ENCODE measurements at regions not wholly inside any gene's neighbourhood (a gene's known extent, or its start where the extent isn't known, plus 50 kb on each side); places are given as distances from the start of the nearest gene placed in this dataset.

GRCh38 chr3:118635711-118636110 lies 398.9 kb downstream of the IGSF11 start:
- no peak for ATAC-seq
- TF ChIP-seq ZFP3 (CRISPR knock-in tag; IDR thresholded peaks at IDR 0.05) (no peak), RARB (CRISPR knock-in tag; IDR thresholded peaks at IDR 0.05) (no peak), SNAI2 (CRISPR knock-in tag; IDR thresholded peaks at IDR 0.05) (no peak), POU6F1 (CRISPR knock-in tag; IDR thresholded peaks at IDR 0.05; ENCODE audit: borderline replicate concordance, low read depth) (no peak), PPARA (CRISPR knock-in tag; IDR thresholded peaks at IDR 0.05; ENCODE audit: borderline replicate concordance) (no peak), ARNTL (CRISPR knock-in tag; IDR thresholded peaks at IDR 0.05; ENCODE audit: borderline replicate concordance, low read depth) (no peak), PATZ1 (CRISPR knock-in tag; IDR thresholded peaks at IDR 0.05; ENCODE audit: borderline replicate concordance) (no peak)

DNA sequence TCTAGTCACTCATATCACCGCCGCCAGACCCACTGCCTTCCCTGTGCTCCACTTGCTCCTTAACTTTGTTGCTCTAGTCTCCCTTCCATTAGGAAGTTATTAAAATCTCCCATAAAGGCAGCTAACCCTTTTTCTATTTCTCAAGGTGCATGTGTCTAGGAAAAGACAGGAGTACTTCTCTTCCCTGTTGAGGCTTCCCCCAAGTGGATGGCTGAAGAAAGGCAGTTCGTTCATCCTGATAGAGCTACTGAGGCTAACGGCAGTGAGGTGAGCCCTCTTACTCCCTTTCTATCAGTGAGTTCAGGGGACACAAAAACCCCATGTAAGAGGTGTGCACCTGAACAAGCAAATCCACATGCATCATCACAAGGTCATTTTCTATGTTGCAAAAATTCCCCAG lies 397.8 kb downstream of the IGSF11 start:
- ATAC-seq = peak; percentile 73
- TF ChIP-seq BACH2 (CRISPR knock-in tag; IDR thresholded peaks at IDR 0.05; ENCODE audit: borderline replicate concordance) (no peak), ZFP30 (CRISPR knock-in tag; IDR thresholded peaks at IDR 0.05) (no peak), ARNTL (CRISPR knock-in tag; IDR thresholded peaks at IDR 0.05; ENCODE audit: borderline replicate concordance, low read depth) (no peak), RARB (CRISPR knock-in tag; IDR thresholded peaks at IDR 0.05) (no peak), OSR1 (CRISPR knock-in tag; IDR thresholded peaks at IDR 0.05) (no peak), POU6F1 (CRISPR knock-in tag; IDR thresholded peaks at IDR 0.05; ENCODE audit: borderline replicate concordance, low read depth) (no peak), TOX (CRISPR knock-in tag; IDR thresholded peaks at IDR 0.05; ENCODE audit: borderline replicate concordance) (no peak), CSDC2 (CRISPR knock-in tag; IDR thresholded peaks at IDR 0.05) (no peak), GLIS3 (CRISPR knock-in tag; IDR thresholded peaks at IDR 0.05) (no peak), ZC3H10 (CRISPR knock-in tag; IDR thresholded peaks at IDR 0.05) (no peak), TCF4 (CRISPR knock-in tag; IDR thresholded peaks at IDR 0.05; ENCODE audit: borderline replicate concordance) (no peak), ESRRG (CRISPR knock-in tag; IDR thresholded peaks at IDR 0.05) (no peak), PPARA (CRISPR knock-in tag; IDR thresholded peaks at IDR 0.05; ENCODE audit: borderline replicate concordance) (no peak), ZFP3 (CRISPR knock-in tag; IDR thresholded peaks at IDR 0.05) (no peak), PATZ1 (CRISPR knock-in tag; IDR thresholded peaks at IDR 0.05; ENCODE audit: borderline replicate concordance) (no peak), CSRNP3 (CRISPR knock-in tag; IDR thresholded peaks at IDR 0.05) (no peak), ISL1 (CRISPR knock-in tag; IDR thresholded peaks at IDR 0.05) (no peak)
- TF ChIP-seq, protein P1, sequence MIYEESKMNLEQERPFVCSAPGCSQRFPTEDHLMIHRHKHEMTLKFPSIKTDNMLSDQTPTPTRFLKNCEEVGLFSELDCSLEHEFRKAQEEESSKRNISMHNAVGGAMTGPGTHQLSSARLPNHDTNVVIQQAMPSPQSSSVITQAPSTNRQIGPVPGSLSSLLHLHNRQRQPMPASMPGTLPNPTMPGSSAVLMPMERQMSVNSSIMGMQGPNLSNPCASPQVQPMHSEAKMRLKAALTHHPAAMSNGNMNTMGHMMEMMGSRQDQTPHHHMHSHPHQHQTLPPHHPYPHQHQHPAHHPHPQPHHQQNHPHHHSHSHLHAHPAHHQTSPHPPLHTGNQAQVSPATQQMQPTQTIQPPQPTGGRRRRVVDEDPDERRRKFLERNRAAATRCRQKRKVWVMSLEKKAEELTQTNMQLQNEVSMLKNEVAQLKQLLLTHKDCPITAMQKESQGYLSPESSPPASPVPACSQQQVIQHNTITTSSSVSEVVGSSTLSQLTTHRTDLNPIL (CRISPR knock-in tag; IDR thresholded peaks at IDR 0.05; ENCODE audit: low read depth) = no peak

DNA sequence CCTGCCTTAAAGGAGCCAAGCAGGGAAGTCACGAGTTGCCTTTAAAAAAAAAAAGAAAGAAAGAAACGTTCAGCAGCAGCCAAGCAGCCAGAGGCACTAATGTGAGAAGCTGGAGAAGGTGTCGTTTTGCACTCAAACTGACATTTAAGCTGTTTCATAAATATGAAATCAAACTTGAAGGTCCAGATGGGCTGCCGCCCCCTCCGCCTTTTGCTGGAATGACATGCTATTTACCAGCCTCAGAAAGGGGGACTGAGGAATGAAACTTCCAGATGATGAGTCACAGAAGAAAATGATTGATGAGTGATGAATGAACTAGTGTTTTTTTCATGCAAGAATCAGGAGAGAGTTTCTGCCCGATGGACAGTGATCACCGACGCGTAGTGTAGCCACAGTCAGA lies 396.8 kb downstream of the IGSF11 start:
- ATAC-seq = no peak
- TF ChIP-seq CSDC2 (CRISPR knock-in tag; IDR thresholded peaks at IDR 0.05) = no peak
- TF ChIP-seq OSR1 (CRISPR knock-in tag; IDR thresholded peaks at IDR 0.05) = no peak
- no peak for TF ChIP-seq TCF4 (CRISPR knock-in tag; IDR thresholded peaks at IDR 0.05; ENCODE audit: borderline replicate concordance)
- TF ChIP-seq ZNF565 (CRISPR knock-in tag; conservative IDR thresholded peaks at IDR 0.05; ENCODE audit: low read depth) = no peak
- TF ChIP-seq PATZ1 (CRISPR knock-in tag; IDR thresholded peaks at IDR 0.05; ENCODE audit: borderline replicate concordance) = no peak
- TF ChIP-seq, protein P1 (CRISPR knock-in tag; IDR thresholded peaks at IDR 0.05; ENCODE audit: low read depth) = no peak
- no peak for TF ChIP-seq ZNF70 (CRISPR knock-in tag; IDR thresholded peaks at IDR 0.05)
- no peak for TF ChIP-seq SNAI2 (CRISPR knock-in tag; IDR thresholded peaks at IDR 0.05)
- no peak for TF ChIP-seq TOX (CRISPR knock-in tag; IDR thresholded peaks at IDR 0.05; ENCODE audit: borderline replicate concordance)
- no peak for TF ChIP-seq ZC3H10 (CRISPR knock-in tag; IDR thresholded peaks at IDR 0.05)

Measured in SK-N-SH treated with all-trans-retinoic acid at 6 μM for 48 hours (cell line).